Liver (tissue), 6 donors: ENCODE measurements at regions not wholly inside any gene's neighbourhood (a gene's known extent, or its start where the extent isn't known, plus 50 kb on each side); places are given as distances from the start of the nearest gene placed in this dataset.
"Not testable (repeated sequence)": the region's sequence is repeated elsewhere in the genome, so short reads cannot be mapped to it uniquely, and the experiment has no call there.

Source experiments
- DNase-seq: peaks from one replicate; pipeline ENCODE4 v3.0.0-alpha.2; 2017; ENCODE audit warnings: low spot score
- H3K27ac ChIP-seq, 2 donors: one replicate each; pipeline ENCODE4 v1.7.0; 2013; ENCODE audit warnings: inconsistent platforms in 2 of 2, low read length in 2 of 2, control low read depth in 1 of 2, low read depth in 1 of 2, mild to moderate bottlenecking in 1 of 2
- H3K27me3 ChIP-seq, 4 donors: one replicate each; pipeline versions ENCODE4 v1.6.1 to v1.7.0; 2013; ENCODE audit warnings: low read length in 3 of 4, inconsistent platforms in 1 of 4, mild to moderate bottlenecking in 1 of 4, moderate library complexity in 1 of 4; ENCODE audit not compliant: control insufficient read depth in 4 of 4, insufficient read depth in 4 of 4
- H3K36me3 ChIP-seq, 4 donors: one replicate each; pipeline versions ENCODE4 v1.6.1 to v1.7.0; 2013; ENCODE audit warnings: low read length in 3 of 4, mild to moderate bottlenecking in 3 of 4, low read depth in 1 of 4, moderate library complexity in 1 of 4; ENCODE audit not compliant: control insufficient read depth in 4 of 4, insufficient read depth in 3 of 4
- H3K4me1 ChIP-seq, 4 donors: one replicate each; pipeline versions ENCODE4 v1.6.1 to v1.7.0; 2013; ENCODE audit warnings: low read length in 3 of 4, mild to moderate bottlenecking in 3 of 4, moderate library complexity in 1 of 4; ENCODE audit not compliant: control insufficient read depth in 4 of 4, insufficient read depth in 4 of 4
- H3K4me3 ChIP-seq, 3 donors: one replicate each; pipeline versions ENCODE4 v1.6.1 to v1.7.0; 2013; ENCODE audit warnings: low read length in 3 of 3, control low read depth in 1 of 3, low read depth in 1 of 3, mild to moderate bottlenecking in 1 of 3
- H3K9ac ChIP-seq, 2 donors: one replicate each; pipeline ENCODE4 v1.7.0; 2013; ENCODE audit warnings: low read length in 2 of 2, mild to moderate bottlenecking in 2 of 2, moderate library complexity in 2 of 2, control low read depth in 1 of 2, low read depth in 1 of 2
- H3K9me3 ChIP-seq, 4 donors: one replicate each; pipeline versions ENCODE4 v1.6.1 to v1.7.0; 2013; ENCODE audit warnings: low read length in 3 of 4; ENCODE audit not compliant: control insufficient read depth in 4 of 4
- WGBS: extraction: QIAGEN DNeasy Blood & Tissue Kit; methylation state at CpG from one replicate; pipeline ENCODE4 v1.1.7; 2013; 5-methylcytosine and 5-hydroxymethylcytosine counted together
- donor health status: healthy.
- donor health status: healthy.
- donor health status: healthy.

- H3K4me3 ChIP-seq, H3K9ac ChIP-seq, H3K27me3 ChIP-seq, H3K27ac ChIP-seq, H3K36me3 ChIP-seq, DNase-seq, H3K9me3 ChIP-seq, H3K4me1 ChIP-seq: not testable (repeated sequence)
- WGBS: no CpG with 5 or more reads among the region's 8 CpGs
These were observed 75.5 kb upstream of the MTLN start for GRCh38 chr2:110287817-110288216.

- H3K27me3 ChIP-seq, H3K4me3 ChIP-seq, H3K9ac ChIP-seq, H3K36me3 ChIP-seq, H3K9me3 ChIP-seq, DNase-seq, H3K27ac ChIP-seq, H3K4me1 ChIP-seq: not testable (repeated sequence)
- WGBS: no CpG with 5 or more reads among the region's 3 CpGs
These were observed 74.9 kb upstream of the MTLN start for GRCh38 chr2:110287253-110287652.

- H3K4me3 ChIP-seq, H3K27ac ChIP-seq, DNase-seq, H3K9me3 ChIP-seq, H3K36me3 ChIP-seq, H3K27me3 ChIP-seq, H3K9ac ChIP-seq, H3K4me1 ChIP-seq: not testable (repeated sequence)
- WGBS: no CpG with 5 or more reads among the region's 8 CpGs
These were observed 72.7 kb upstream of the MTLN start for GRCh38 chr2:110285002-110285401.

GRCh38 chr2:110280804-110281203, 68.5 kb upstream of the MTLN start:
- H3K9ac ChIP-seq, H3K27ac ChIP-seq, H3K4me1 ChIP-seq, DNase-seq, H3K36me3 ChIP-seq, H3K9me3 ChIP-seq, H3K4me3 ChIP-seq, H3K27me3 ChIP-seq: not testable (repeated sequence)
- WGBS: 91% methylated on average over 2 of the region's 4 CpGs

GRCh38 chr2:110277054-110277453, 64.7 kb upstream of the MTLN start:
- not testable (repeated sequence) for H3K9ac ChIP-seq, H3K4me1 ChIP-seq, H3K9me3 ChIP-seq, H3K4me3 ChIP-seq, H3K36me3 ChIP-seq, H3K27me3 ChIP-seq, H3K27ac ChIP-seq, DNase-seq
- WGBS: no CpG with 5 or more reads among the region's 6 CpGs

GRCh38 chr2:110276092-110276491, 63.7 kb upstream of the MTLN start:
- H3K27ac ChIP-seq, DNase-seq, H3K9me3 ChIP-seq, H3K4me3 ChIP-seq, H3K27me3 ChIP-seq, H3K4me1 ChIP-seq, H3K36me3 ChIP-seq, H3K9ac ChIP-seq: not testable (repeated sequence)
- 93% methylated on average over 1 of the region's 2 CpGs for WGBS

- WGBS: 87% methylated on average over 9 of the region's 9 CpGs
- H3K4me3 ChIP-seq: not testable (repeated sequence)
These were observed 57.3 kb upstream of the MTLN start for GRCh38 chr2:110269674-110270073.

GRCh38 chr2:110267828-110268407, 55.6 kb upstream of the MTLN start:
- not testable (repeated sequence) for H3K36me3 ChIP-seq, H3K27ac ChIP-seq, H3K4me3 ChIP-seq, DNase-seq, H3K27me3 ChIP-seq, H3K4me1 ChIP-seq, H3K9ac ChIP-seq, H3K9me3 ChIP-seq
- 76% methylated on average over 6 of the region's 17 CpGs for WGBS

More at GRCh38 chr2:110269674-110270073, 57.3 kb upstream of the MTLN start:
- H3K36me3 ChIP-seq, H3K9me3 ChIP-seq, H3K27ac ChIP-seq, H3K9ac ChIP-seq, DNase-seq, H3K27me3 ChIP-seq, H3K4me1 ChIP-seq: not testable (repeated sequence)

GRCh38 chr2:110264804-110265203, 52.5 kb upstream of the MTLN start:
- H3K9me3 ChIP-seq, H3K4me3 ChIP-seq, H3K27ac ChIP-seq, H3K36me3 ChIP-seq, DNase-seq, H3K9ac ChIP-seq, H3K27me3 ChIP-seq, H3K4me1 ChIP-seq: not testable (repeated sequence)
- no CpG with 5 or more reads among the region's 1 CpG for WGBS
